ENCODE measurements at regions not wholly inside any gene's neighbourhood (a gene's known extent, or its start where the extent isn't known, plus 50 kb on each side); places are given as distances from the start of the nearest gene placed in this dataset.

DNA sequence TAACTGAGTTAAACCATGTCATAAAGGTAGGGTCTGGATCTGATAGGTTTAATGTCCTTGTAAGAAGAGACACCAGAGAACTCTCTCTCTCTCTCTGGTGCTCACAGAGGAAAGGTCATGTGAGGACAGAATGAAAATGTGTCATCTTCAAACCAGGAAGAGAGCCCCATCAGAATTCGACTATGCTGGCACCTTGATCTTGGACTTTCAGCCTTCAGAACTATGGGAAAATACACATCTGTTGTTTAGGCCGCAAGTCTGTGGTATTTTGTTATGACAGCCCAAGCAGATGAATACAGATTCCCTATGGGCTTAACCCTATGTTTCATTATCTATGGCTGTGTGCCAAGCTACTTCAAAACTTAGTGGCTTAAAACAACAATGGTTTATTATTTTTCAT is 105.5 kb upstream of the DDIT4L start:
- Histone ChIP-seq H3K4me1 (peaks cover 0 to 10% of the 10 kb centered on the region in 2 donors), H3K9me3 (no peaks in the 10 kb centered on the region), H3K36me3 (no peaks in the 10 kb centered on the region), H3K27me3 (no peaks in the 10 kb centered on the region), H3K27ac (no peak overlapping the region), H3K4me3 (no peak overlapping the region)
- TF ChIP-seq, protein P1, sequence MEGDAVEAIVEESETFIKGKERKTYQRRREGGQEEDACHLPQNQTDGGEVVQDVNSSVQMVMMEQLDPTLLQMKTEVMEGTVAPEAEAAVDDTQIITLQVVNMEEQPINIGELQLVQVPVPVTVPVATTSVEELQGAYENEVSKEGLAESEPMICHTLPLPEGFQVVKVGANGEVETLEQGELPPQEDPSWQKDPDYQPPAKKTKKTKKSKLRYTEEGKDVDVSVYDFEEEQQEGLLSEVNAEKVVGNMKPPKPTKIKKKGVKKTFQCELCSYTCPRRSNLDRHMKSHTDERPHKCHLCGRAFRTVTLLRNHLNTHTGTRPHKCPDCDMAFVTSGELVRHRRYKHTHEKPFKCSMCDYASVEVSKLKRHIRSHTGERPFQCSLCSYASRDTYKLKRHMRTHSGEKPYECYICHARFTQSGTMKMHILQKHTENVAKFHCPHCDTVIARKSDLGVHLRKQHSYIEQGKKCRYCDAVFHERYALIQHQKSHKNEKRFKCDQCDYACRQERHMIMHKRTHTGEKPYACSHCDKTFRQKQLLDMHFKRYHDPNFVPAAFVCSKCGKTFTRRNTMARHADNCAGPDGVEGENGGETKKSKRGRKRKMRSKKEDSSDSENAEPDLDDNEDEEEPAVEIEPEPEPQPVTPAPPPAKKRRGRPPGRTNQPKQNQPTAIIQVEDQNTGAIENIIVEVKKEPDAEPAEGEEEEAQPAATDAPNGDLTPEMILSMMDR (IDR thresholded peaks at IDR 0.05): no peak
- no peak for DNase-seq (ENCODE audit: low spot score in 2 of 2)
- intact Hi-C loops (cut with DNase I): loop anchor here (5.0 kb wide), 2 partner anchors 67 to 198 kb away; no protein-coding TSS in a partner anchor

DNA sequence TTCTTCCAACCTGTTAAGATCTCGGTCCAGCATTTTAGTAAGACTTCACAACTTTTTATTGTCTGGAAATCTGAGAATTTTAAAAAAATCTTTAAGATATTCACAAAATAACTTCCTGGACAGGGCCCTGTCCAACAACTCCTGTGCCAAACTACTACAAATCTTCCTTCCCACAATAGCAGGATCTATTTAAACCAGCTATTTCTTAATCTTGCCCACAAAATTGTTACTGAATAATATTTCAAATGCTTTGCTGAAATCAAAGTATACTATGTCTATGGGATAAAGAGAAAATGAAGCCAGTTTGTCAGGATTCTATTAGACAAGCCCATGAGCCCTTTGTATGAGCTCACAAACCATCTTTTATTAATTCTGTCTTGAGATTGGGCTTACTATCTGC is 104.1 kb upstream of the DDIT4L start:
- no peaks in the 10 kb centered on the region for H3K9me3 ChIP-seq
- TF ChIP-seq, protein P1 (IDR thresholded peaks at IDR 0.05): no peak
- H3K27ac ChIP-seq: no peak overlapping the region
- intact Hi-C loops (cut with DNase I): no loop called here
- DNase-seq (ENCODE audit: low spot score in 2 of 2): no peak
- H3K27me3 ChIP-seq: no peaks in the 10 kb centered on the region
- H3K36me3 ChIP-seq: no peaks in the 10 kb centered on the region
- no peak overlapping the region for H3K4me3 ChIP-seq
- peaks cover 0 to 9% of the 10 kb centered on the region in 2 donors for H3K4me1 ChIP-seq

DNA sequence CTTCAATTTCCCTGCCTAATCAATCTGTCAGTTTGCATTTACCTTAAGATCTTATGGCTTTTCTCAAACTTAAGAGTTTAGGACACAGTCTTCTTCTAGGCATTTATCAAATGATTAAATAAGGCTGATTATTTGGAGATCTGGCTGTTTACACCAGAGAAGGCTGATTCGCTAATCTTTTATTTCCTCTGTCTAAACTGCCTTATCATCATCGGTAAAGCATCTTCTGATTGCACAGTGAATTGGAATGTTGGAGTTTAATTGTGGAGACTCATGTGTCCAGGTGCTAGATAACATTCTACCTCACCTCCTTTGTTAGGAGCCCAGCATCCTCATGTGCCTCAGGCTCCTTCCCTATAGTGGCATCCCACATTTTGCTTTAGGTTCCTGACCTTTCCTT is 100.3 kb upstream of the DDIT4L start:
- TF ChIP-seq, protein P1 (IDR thresholded peaks at IDR 0.05): no peak
- no peaks in the 10 kb centered on the region for H3K36me3 ChIP-seq
- H3K4me3 ChIP-seq: no peak overlapping the region
- intact Hi-C loops (cut with DNase I): no loop called here
- no peaks in the 10 kb centered on the region for H3K4me1 ChIP-seq
- H3K27ac ChIP-seq: no peak overlapping the region
- H3K9me3 ChIP-seq: no peaks in the 10 kb centered on the region
- H3K27me3 ChIP-seq: no peaks in the 10 kb centered on the region
- no peak for DNase-seq (ENCODE audit: low spot score in 2 of 2)

DNA sequence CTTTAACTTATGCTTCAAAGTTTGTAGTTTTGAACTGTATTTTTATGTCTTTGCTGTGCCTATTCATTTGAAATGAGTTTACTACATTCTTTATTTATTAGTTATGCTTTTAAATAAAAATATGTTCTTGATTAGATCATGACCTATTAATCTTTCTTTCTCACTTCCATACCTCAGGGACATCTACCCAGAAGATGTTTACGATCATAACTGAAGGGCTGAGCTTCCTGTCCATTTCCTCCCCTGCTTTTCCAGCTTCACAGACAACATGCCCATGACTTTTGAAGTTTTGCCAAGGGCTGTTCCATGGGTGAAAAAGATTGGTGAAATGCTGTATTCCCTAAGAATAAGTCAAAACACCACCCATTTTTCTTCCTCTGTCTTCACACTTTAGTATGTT is 99.7 kb upstream of the DDIT4L start:
- TF ChIP-seq, protein P1 (IDR thresholded peaks at IDR 0.05): no peak
- Histone ChIP-seq H3K27ac (no peak overlapping the region), H3K36me3 (no peaks in the 10 kb centered on the region), H3K4me1 (no peaks in the 10 kb centered on the region), H3K9me3 (no peaks in the 10 kb centered on the region), H3K4me3 (no peak overlapping the region), H3K27me3 (no peaks in the 10 kb centered on the region)
- DNase-seq (ENCODE audit: low spot score in 2 of 2): no peak
- intact Hi-C loops (cut with DNase I): no loop called here

DNA sequence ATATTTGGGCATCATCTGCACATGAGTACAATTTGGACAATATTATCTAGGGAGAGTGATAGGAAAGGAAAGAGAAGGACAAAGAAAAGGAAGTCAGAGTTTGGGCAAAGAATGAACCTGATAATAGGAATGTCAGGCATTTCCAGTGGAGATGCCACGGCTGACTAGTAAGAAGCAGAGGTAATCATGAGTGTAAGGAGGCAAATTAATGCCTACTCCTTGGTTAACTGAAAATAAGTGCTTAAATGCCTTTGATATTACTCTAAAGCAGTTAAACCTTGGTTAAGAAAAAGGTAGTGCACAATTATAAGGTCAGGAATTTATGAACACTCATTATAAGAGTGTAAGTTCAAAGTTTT is 99.2 kb upstream of the DDIT4L start:
- Histone ChIP-seq H3K36me3 (no peaks in the 10 kb centered on the region), H3K9me3 (no peaks in the 10 kb centered on the region), H3K4me3 (no peak overlapping the region), H3K27ac (no peak overlapping the region), H3K4me1 (no peaks in the 10 kb centered on the region), H3K27me3 (no peaks in the 10 kb centered on the region)
- intact Hi-C loops (cut with DNase I): no loop called here
- no peak for DNase-seq (ENCODE audit: low spot score in 2 of 2)
- TF ChIP-seq, protein P1 (IDR thresholded peaks at IDR 0.05): no peak

DNA sequence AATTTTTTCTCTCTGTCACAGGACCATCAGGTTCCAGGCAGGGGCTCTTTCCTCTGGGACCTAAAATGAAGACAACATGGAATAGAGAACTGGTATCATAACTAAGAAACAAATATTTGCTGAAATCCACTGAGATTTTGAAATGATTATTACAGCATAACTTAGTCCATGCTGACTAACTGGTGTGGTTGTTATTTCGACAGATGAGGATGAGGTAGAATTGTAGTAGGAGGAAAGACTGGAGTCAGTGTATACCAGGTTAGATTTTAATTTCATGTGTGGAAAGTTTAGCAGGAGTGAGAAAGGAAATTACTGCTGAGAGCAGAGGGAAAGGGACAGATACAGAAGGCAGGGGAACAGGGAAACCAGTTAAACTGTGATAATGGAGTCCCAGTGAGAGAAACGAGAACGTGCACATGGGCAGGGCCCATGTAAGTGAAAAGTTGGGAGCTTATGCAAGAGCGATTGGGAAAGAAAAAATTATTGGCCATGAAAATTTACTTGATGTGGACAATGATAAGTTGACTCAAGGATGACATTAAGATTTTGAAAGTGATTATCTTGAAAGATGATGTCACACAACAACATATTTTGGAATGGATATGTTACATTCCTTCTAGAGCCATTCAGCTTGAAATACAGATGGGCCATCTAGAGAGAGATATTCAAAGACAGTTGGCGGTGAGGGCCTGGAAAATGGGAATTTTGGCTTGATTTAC is 98.7 kb upstream of the DDIT4L start:
- DNase-seq (ENCODE audit: low spot score in 2 of 2): no peak
- Histone ChIP-seq H3K27me3 (no peaks in the 10 kb centered on the region), H3K4me1 (no peaks in the 10 kb centered on the region), H3K4me3 (no peak overlapping the region), H3K27ac (no peak overlapping the region), H3K9me3 (no peaks in the 10 kb centered on the region), H3K36me3 (no peaks in the 10 kb centered on the region)
- TF ChIP-seq, protein P1 (IDR thresholded peaks at IDR 0.05): no peak
- intact Hi-C loops (cut with DNase I): no loop called here

Measured in ascending aorta (tissue), 2 donors.